Left lung (tissue), 4 donors: ENCODE measurements at regions not wholly inside any gene's neighbourhood (a gene's known extent, or its start where the extent isn't known, plus 50 kb on each side); places are given as distances from the start of the nearest gene placed in this dataset.

Experiments
- ATAC-seq: fragments of 200-7000 bp; cut with Tn5 transposase; one replicate; pipeline ENCODE4 v1.9.1; 2020; ENCODE audit warnings: moderate library complexity
- DNase-seq, 4 donors: peaks; one replicate each; pipeline ENCODE4 v3.0.0-alpha.2; 2013 to 2020
- H3K27ac ChIP-seq, 2 donors: fragments of 200-600 bp; sonication (generic) in 1 of 2; one replicate each; pipeline versions ENCODE4 v1.5.0 to v1.8.0; 2020 to 2021
- H3K27me3 ChIP-seq, 2 donors: fragments of 200-600 bp; sonication (generic) in 1 of 2; one replicate each; pipeline versions ENCODE4 v1.5.0 to v1.8.0; 2020 to 2021
- H3K36me3 ChIP-seq, 2 donors: fragments of 200-600 bp; sonication (generic) in 1 of 2; one replicate each; pipeline versions ENCODE4 v1.5.0 to v1.8.0; 2020 to 2021
- H3K4me1 ChIP-seq, 2 donors: fragments of 200-600 bp; one replicate each; pipeline ENCODE4 v1.8.0; 2021
- H3K4me3 ChIP-seq, 2 donors: fragments of 200-600 bp; sonication (generic) in 1 of 2; one replicate each; pipeline versions ENCODE4 v1.5.0 to v1.8.0; 2020 to 2021; ENCODE audit warnings: mild to moderate bottlenecking in 1 of 2
- H3K9me3 ChIP-seq, 2 donors: fragments of 200-600 bp; sonication (generic) in 1 of 2; one replicate each; pipeline versions ENCODE4 v1.5.0 to v1.8.0; 2020 to 2021
- CTCF ChIP-seq, 2 donors: fragments of 200-600 bp; sonication (generic) in 1 of 2; IDR thresholded peaks; one replicate each; pipeline versions ENCODE4 v1.5.0 to v1.8.0; 2021; ENCODE audit warnings: antibody characterized with exemption in 2 of 2
- intact Hi-C, 2 donors: fragments of 100-400 bp; cut with DNase I; formaldehyde crosslinking; loops; one replicate each; pipeline versions ENCODE4 v1.11.2 to v1.14.2; 2022
- donor health status: DM: no; HTN: yes; CAD: no.
- donor health status: DM: no; HTN: no; CAD: no.

DNA sequence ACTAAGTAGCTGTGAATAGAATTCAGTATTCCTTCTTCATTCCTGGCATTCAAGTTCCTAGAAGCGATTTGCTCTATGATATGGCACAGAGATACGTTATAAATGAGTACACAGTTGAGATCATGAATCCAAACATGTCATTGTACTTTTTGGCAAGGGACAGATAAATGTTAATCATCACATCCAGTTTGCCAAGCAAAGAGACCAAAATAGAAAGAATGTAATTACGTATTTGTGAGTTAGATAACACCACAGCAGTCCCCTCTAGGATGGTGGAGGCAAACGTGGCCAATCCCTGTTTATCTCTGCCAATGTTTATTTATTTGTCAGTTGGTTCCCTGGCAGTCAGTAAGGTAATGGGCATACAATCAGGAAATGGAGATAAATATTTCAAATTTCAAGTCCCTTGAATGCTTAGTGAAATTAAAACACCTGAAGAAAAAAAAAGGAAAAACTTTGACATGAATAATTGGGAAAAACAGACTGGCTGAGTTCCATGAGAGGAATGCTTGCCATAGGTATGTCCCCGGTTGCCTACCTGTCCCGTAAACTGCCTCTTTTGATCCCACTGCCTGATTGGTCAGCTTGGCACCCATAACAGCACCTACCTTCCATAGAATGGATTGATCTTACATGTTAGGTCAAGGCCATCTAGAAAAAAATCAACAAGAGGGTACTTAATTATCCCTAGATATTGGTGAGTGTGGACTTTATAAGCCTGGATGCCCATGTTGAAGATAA is 451.1 kb upstream of the NETO1 start:
- Histone ChIP-seq H3K27ac (no peak overlapping the region), H3K4me3 (no peak overlapping the region), H3K4me1 (no peaks in the 10 kb centered on the region), H3K36me3 (no peaks in the 10 kb centered on the region), H3K9me3 (no peaks in the 10 kb centered on the region), H3K27me3 (no peaks in the 10 kb centered on the region)
- no peak for TF ChIP-seq CTCF (IDR thresholded peaks at IDR 0.05)
- ATAC-seq (no peak), DNase-seq (no peak)
- intact Hi-C loops: no loop called here

GRCh38 chr18:73316513-73316912 is 448.7 kb upstream of the NETO1 start:
- intact Hi-C loops: no loop called here
- no peaks in the 10 kb centered on the region for H3K27me3 ChIP-seq
- no peaks in the 10 kb centered on the region for H3K9me3 ChIP-seq
- no peak for DNase-seq
- TF ChIP-seq CTCF (IDR thresholded peaks at IDR 0.05): no peak
- no peaks in the 10 kb centered on the region for H3K36me3 ChIP-seq
- no peak overlapping the region for H3K4me3 ChIP-seq
- no peak overlapping the region for H3K27ac ChIP-seq
- H3K4me1 ChIP-seq: no peaks in the 10 kb centered on the region
- ATAC-seq: no peak

DNA sequence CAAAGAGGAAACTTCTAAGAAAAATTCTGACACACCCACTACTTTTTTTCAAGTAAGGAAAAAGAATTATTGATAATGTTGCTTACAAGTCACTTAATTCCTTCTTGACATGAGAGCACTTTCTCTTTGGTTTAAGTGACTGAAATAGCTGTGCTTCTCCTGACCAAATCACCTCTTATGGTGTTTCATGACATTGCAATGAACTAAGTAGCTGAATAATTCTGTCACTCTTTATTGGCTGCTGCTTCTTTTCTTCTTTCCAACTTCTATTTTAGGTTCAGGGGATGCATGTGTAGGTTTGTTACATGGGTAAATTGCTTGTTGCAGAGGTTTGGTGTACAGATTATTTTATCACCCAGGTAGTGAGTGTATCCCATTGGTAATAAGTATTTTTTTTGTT is 447.6 kb upstream of the NETO1 start:
- TF ChIP-seq CTCF (IDR thresholded peaks at IDR 0.05): no peak
- DNase-seq: no peak
- Histone ChIP-seq H3K27ac (no peak overlapping the region), H3K4me3 (no peak overlapping the region), H3K4me1 (no peaks in the 10 kb centered on the region), H3K9me3 (no peaks in the 10 kb centered on the region), H3K27me3 (no peaks in the 10 kb centered on the region), H3K36me3 (no peaks in the 10 kb centered on the region)
- ATAC-seq: peak; percentile 57
- intact Hi-C loops: no loop called here

DNA sequence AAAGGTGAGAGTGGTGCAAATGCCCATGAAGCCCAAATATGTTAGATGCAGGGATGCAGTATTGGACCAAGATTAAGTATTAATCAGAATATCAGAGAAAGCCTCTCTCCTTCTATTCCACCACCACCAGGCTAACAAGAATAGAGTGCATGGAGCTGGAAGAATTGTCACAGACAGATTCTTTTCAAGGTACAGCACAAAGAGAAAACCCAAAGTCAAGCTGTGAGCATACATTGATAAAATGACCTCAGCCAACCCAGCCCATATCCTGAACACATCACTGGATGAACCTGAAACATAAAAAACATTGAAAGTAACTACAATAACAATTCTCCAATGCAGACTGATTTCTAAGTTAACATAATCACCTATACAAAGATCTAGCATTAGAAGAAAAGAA is 445.7 kb upstream of the NETO1 start:
- no peak for TF ChIP-seq CTCF (IDR thresholded peaks at IDR 0.05)
- no peak for ATAC-seq
- no peaks in the 10 kb centered on the region for H3K4me1 ChIP-seq
- H3K27ac ChIP-seq: no peak overlapping the region
- H3K4me3 ChIP-seq: no peak overlapping the region
- H3K36me3 ChIP-seq: no peaks in the 10 kb centered on the region
- no peaks in the 10 kb centered on the region for H3K27me3 ChIP-seq
- intact Hi-C loops: no loop called here
- H3K9me3 ChIP-seq: no peaks in the 10 kb centered on the region
- no peak for DNase-seq

GRCh38 chr18:73296686-73297085 is 428.9 kb upstream of the NETO1 start:
- Histone ChIP-seq H3K36me3 (no peaks in the 10 kb centered on the region), H3K27me3 (no peaks in the 10 kb centered on the region), H3K9me3 (no peaks in the 10 kb centered on the region), H3K27ac (no peak overlapping the region), H3K4me1 (no peaks in the 10 kb centered on the region), H3K4me3 (no peak overlapping the region)
- intact Hi-C loops: no loop called here
- DNase-seq (no peak), ATAC-seq (no peak)
- TF ChIP-seq CTCF (IDR thresholded peaks at IDR 0.05): no peak
